ENCODE measurements at regions not wholly inside any gene's neighbourhood (a gene's known extent, or its start where the extent isn't known, plus 50 kb on each side); places are given as distances from the start of the nearest gene placed in this dataset.

DNA sequence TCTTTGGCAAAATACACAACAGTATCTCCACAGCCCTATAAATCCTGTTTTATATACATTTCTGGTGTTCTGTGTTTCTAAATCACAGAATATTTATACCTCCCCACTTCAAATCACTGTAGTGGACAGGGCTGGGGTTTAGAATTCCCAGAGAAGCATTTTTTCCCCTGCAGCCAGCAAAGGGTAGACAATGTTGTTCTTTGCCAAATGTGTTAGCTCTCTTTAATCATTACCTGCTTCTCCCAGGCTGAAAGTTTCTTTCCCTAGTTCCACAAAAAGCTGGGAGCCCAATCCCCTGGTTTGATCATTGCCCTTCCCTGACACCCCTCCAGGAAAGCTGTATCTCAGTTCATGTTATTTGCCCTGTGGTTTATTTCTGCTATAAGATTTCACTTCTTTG, 520.0 kb upstream of the SPHKAP start:
- DNase-seq: no peak

DNA sequence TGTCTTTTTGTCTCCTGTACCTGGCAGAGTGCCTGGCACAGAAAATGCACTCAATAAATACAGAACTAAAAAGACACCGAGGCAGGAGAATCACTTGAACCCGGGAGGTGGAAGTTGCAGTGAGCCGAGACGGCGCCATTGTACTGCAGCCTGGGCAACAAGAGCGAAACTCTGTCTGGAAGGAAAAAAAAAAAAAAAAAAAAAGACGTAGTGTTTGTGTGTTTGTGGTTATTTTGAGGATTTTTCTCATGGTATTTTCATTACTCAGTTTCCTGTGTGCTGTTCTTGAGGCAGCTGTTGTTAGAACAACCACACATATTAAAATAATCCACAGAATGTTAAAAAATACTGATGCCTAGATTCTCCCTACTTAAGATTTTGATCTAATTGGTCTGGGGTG, 519.2 kb upstream of the SPHKAP start:
- no peak for DNase-seq

DNA sequence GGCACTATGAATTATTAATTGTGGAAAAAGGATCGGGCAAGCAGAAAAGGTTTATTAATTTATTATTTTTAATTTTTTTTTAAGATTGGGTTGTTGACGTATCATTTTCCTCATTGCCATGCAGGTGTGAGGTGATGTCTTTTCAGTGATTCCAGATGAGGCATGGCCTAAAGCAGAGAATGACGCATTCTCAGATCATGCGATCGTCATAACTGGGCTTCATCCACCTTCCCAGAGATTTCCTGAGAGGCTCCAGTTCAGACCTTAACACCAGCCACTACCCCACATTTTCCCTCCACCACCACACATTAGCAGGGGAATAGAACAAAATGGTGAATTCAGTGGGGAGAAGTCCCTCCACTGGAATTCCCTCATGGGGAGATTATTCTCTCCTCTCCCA, 518.4 kb upstream of the SPHKAP start:
- no peak for DNase-seq

DNA sequence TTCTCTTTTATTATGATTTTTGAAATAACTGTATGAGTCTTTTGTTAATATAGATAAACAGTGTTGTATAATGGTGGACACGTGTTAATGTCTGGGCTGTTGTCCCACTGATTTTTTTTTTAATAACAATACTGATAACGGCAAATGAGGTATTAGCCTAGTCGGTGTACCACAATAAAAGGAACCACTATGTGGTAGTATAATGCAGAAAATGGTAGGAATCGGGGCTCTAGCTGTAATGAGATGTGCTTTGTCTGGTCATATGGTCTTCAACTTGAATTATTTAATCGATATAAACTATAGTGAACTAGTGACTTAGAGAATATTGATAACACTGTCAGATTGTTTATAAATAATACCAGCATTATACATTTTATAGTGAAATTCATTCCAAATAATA, 517.9 kb upstream of the SPHKAP start:
- DNase-seq: no peak

DNA sequence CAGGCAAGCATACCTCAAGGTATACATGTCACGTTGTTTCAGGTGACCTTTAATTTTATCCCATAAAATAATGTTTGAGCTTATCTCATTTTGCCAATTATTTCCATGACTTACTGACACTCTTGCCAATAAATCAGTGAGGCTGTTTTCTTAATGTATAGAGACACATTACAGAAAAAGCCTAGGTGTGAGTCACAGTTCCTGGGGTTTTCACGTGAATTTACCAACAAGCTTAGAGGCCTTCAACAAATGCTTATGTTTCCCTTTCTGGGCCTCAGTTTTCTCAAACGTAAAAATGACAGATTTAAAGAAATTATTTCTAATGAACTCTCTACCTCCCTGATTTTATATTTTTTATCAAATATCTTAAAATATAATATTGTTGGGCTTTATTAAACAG, 517.5 kb upstream of the SPHKAP start:
- no peak for DNase-seq

DNA sequence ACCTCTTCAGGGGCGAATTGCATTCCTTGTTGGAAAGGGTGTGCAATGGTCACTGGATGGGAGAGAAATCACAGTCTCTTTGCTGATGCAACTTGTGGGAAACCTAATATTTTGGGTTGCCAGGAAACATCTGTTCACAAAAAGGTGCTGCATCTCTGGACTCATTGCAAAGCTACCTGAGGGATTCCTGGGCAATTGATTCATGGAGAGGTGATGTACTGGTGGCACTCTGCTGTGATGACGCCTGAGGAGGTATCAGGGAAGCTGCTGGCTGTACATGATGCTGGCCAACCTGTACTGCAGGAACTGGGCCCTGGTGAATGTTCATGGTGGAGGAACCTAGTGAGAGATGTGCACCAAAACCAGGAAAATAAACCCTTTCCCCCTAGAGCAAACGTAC, 516.0 kb upstream of the SPHKAP start:
- DNase-seq: no peak

DNA sequence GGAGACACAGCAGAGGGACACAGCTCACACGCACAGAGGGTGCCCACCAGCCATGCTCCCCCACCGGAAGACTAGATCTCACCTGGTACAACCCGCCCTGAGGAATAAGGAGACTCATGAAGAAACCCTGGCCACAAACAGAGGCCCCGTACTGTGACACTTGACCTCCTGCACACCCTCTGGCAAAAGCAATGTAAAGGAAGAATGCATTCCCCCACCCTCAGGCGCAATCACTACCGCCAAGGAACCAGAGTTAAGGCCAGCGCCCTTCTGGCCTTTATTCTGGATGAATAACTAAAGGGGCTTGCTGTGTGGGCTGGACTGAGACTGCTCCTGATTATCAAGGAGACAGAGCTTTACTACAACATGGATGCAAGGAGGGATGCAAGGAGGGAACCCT, 509.2 kb upstream of the SPHKAP start:
- DNase-seq: no peak

DNA sequence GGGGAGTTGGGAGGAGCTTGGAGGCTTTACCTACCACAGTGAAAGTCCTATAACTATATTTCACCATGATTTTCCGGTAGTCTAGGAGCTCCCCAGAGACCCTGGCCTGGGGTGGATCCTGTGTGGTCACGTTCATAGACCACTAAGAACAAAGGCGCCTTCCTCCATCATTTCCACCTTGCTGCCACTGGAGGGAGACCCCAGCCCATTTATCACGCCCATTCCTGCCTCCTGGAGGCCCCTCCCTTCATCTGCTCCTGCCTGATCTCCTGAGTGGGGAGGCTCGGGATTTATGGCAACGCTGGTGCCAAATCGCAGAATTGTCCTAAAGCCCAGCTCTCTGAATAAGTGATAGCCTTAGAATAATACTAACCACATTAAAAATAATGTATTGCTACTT, 507.6 kb upstream of the SPHKAP start:
- DNase-seq: peak; percentile 76

DNA sequence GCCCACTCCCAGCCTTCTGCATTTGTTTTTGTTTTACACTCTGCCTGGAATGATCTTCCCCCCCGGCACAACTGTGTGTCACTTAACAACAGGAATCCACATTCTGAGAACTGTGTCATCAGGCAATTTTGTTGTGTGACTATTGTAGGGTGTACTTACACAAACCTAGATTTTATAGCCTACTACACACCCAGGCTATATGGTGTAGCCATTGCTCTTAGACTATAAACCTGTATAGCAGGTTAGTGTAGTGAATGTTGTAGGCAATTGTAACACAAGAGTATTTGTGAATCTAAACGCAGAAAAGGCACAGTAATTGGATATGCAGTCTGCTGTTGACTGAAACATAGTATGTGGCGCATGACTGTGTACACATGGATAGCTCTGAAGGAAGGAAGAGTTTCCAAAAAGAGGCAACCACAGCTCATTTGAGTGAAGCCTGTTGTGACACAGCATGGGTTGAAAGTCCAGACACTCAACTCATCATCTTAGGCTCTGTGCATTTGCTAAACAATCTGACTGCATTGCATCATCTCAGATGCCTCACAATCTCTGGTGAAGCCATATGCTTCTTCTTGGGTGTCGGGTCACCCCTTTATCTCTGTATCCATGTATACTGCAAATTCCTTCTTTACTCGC, 506.6 kb upstream of the SPHKAP start:
- no peak for DNase-seq

DNA sequence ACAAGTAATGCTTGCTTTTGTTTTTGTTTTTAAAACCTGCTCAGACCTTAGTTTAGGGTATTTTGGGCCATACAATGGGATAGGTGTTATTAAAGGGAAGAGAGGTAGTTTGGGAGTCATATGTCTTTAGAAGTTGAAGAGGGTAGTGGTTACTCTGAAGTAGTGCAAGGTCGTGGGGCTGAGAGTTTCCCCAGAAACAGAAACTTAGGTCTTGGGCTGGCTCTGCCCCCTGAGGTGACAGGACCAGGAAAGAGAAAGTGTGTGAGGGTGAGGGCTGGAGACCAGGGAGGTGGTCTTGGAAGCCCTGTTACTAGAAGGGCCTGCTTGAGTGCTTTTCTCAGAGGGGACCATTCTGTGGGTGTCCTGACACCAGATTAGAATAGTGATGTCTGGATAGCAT, 500.5 kb upstream of the SPHKAP start:
- no peak for DNase-seq

DNA sequence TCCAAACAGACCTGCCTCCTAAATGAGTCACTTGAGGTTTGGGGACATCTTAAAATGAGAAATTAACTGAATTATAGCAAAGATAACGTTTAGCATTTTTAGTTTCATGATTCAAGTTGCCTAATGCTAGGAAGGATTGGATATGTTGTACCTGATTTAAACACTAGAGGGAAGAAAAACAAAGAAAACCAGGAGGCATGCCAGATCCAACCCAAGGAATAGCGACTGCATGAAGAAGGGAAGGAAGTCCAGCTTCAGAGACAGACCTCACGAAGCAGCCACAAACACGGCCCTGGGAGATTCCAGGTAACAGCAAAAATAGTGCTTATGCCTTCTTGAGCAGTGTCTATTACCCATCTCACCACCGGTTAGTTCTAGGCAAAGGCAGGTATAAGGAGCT, 499.9 kb upstream of the SPHKAP start:
- no peak for DNase-seq

DNA sequence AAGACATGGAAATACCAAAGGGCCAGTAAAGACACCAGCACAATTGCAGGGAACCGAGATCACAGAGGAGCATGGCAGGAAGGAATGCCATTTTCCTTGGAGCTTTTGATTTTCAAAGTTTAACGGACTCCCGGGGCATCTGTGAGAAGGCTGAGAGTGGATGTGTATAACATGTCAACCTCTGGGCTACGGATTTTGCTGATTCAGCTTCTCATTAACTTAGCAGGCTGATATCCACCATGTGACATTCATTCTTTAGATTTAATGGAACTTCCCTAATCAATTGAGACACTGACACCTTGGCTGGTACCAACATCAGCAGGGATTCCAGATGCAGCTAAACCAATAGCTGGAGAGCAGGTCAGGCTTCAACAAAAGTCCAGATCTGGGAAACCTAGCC, 496.6 kb upstream of the SPHKAP start:
- DNase-seq: no peak

DNA sequence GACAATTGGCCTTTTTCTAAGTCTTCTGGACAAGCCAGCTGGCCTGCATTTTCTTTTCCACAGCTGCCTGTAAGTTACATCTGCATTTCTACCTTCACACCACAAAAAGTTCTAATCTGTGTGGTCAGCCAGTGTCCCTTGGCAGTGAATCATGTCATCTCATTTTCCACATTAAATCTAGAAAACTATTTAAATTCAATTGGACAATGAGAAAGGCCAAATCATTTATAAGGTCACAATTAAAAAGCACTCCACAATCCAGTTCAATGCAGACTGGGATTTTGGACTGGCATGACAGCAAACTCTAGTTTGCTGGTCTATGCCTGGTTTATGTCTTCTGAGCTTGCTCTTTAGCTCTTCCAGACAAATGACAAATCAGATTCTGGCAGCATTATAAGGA, 494.2 kb upstream of the SPHKAP start:
- no peak for DNase-seq

DNA sequence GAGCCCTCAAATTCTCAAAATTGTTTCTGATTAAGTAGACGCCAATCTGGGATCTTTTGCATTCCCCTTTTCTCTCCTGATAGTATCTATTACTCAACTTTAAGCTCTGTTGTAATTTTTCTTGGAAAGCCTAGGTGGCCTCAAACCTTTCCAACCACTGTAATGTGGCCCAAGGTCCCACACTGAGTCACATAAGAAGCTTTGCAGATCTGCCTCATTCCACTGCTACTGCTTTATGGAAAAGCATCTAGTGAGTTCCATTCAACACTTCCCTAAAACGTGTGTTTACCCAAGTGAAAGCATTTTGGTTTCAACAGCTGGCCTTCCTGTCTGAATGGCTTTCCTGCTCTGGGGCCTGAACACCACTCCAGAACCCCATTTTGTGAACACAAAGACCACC, 493.6 kb upstream of the SPHKAP start:
- DNase-seq: no peak

DNA sequence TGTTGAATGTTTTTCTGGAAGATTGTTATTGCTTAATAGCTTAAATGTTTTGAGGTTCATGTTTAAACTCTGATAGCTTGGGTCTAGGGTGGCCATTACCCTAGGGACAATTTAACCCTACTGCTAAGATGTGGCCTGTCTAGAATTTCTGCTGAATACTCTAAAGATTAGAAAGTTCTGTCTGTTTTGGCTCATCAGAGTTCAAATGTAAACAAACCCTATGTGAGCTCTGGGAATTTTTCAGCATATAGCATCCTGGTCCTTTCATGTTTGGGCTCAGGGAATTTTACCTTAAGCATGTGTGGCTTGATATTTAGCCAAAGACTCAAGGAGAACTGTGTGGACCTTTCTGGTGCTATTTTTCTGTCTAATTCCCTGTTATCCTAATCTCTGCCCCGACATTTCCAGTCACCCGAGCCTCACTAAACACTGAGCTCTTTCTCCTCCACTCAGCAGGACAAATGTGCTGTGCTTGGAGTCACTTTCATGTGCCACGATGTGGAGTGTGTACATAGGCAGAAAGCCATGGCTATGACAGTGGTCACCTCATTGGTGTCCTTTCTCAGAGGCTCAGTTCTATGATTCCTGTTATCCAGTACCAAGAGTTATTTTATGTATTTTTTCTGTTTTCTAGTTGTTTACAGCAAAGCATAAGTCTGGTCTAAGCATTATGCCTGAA, 492.5 kb upstream of the SPHKAP start:
- DNase-seq: no peak

DNA sequence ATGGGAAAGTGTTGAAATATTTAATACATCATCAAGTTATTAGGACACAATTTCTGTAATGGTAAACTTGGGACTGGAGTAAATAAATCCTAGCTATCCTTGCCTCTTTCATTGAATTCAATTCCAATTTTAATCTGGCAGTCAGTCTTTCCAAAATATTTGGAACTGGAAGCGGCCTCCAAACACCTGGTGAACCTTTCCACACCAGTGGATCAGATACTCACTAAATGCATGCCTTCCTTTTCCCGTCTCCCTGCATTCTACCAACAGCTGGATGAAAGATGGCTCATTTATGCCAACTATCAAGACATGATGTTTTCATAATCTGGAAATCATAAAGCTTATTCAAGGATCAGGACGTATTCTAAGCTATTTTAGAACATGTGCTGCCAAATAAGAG, 488.2 kb upstream of the SPHKAP start:
- DNase-seq: no peak

DNA sequence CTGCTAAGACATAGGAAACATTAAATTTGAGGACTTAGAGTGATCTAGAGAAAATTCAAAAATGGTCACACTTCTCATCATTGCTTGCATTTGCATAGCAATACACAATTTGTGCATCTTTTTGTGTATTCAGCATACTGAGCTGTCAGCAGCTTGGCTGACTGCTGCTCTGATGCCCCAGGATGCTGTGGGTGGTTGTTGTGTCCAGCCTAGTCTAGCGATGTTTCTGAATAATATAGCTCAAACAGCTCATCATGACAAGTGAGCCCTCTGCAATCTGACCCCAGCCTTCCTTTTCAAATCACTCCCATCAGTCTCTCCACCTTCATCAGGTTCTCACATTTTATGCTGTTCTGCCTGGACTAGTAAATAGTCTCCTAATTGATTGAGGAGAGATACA, 483.7 kb upstream of the SPHKAP start:
- DNase-seq: no peak

DNA sequence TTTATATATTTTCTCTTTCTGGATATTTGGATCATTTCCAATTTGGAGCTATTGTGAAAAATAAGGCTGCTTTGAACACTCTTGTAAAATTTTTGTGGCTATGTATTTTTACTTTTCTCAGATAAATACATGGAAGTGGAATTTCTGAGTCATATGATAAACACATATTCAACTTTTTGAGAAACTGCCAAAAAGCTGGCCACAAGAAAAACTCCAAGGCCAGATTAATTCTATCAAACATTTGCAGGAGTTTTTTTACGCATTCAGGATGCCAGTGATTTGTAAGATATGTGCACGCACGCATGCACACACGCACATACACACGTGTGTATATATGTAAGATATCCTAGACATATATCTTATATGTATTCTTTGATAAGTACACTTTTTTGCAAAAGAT, 477.5 kb upstream of the SPHKAP start:
- DNase-seq: no peak

DNA sequence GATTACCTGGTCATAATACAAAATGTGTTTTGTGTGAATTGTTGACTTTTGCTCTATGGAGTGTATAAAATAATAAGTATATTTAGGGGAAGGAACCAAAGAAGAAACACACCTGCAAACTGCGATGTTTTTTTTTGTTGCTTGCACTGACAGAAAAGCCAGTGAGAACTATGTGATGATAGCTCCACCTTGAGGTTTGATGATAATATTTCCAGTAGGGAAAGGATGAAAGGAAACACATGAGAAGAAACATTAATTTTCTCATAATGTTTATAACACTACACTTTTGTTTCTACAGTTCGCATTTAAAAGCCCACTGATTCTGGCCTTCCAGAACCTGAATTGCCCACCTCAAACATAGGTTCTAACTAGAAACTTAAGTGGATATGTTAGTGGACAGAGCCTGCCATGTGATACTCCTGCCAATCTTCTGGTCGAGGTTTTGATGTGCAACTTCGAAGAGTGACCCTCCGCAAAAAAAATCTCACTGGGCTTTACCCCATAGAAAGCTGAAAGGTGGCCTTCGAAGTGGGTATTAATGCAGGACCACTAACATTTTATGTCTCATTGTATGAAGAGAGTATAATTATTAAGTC, 476.4 kb upstream of the SPHKAP start:
- peak; percentile 47 for DNase-seq

DNA sequence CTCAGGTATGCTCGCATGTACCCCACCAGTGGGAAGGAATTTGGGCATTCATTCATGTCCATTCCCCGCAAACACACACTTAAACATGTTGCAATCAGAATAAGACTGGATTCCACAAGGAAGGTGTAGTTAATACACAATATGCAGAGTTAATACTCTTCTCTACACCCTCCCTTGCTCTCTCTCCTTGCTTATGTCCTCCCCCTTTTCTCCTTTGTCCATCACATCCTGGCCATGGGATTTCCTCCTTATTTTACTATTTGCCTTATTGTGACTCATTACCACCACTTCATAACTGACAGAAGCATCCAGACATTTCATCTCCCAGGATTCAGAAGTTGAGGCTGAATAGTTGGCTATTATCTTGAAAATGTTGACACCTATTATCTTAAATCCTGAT, 473.8 kb upstream of the SPHKAP start:
- DNase-seq: no peak

DNA sequence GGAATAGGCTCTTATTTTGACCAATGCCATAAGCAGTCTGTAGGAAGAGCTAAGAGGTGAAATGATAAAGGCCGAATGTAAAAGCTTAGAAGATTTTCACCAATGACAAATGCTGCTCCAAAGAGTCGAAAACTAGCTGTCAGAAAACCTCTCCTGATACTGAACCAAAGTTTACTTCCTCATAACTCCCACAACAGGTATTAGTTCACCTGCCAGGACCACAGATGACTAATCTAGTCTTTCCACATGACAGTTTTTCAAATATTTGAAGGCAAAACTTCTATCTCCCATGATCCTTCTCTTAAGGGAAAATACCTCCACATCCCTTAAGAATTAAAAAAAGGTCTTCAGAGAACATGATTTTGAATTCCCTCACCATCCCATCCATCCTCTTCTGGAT, 473.2 kb upstream of the SPHKAP start:
- no peak for DNase-seq

DNA sequence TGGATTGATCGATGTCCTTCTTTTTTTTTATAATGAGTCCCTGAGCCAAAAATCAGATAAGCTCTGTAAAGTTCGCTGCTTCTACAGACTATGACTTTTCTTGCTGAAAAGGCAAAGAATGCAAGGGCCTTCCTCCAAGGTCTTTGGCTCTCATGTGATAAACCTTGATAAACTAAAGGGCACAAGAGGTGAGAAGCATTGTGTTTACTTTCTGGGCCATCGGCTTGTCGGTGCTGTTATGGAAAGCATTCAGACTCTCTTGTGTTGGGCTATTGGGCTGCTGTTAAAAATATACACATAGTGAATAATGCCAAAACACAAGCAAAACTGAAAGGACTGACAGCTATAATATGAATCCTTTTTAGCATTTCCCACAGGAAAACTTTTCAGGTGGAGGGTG, 472.4 kb upstream of the SPHKAP start:
- no peak for DNase-seq

DNA sequence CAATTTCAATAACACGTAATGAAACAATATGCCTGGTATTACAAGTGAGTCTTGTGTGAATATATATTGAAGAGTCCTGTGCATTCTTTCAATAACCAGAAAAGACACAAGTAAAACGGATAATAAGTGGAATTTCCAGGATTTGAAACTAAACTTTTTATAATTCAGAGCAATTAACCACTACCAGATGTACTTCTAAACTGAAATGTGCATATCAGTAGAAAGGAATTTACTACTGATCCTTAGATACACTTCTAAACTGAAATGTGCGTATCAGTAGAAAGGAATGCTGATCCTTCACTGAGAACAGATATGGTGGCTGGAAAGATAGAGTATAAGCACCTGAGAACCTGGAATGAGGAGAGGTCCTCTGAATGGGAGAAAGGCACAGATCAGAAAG, 470.9 kb upstream of the SPHKAP start:
- no peak for DNase-seq

DNA sequence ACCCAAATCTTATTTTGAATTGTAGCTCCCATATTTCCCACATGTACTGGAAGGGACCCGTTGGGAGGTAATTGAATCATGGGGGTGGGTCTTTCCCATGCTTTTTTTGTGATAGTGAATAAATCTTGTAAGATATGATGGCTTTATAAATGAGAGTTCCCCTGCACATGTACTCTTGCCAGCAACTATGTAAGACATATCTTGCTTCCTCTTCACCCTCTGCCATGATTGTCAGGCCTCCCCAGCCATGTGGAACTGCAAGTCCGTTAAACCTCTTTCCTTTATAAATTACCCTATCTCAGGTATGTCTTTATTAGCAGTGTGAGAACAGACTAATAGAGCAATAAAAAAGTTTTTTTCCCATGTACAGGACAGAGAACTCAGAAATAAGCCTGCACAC, 468.4 kb upstream of the SPHKAP start:
- DNase-seq: no peak

DNA sequence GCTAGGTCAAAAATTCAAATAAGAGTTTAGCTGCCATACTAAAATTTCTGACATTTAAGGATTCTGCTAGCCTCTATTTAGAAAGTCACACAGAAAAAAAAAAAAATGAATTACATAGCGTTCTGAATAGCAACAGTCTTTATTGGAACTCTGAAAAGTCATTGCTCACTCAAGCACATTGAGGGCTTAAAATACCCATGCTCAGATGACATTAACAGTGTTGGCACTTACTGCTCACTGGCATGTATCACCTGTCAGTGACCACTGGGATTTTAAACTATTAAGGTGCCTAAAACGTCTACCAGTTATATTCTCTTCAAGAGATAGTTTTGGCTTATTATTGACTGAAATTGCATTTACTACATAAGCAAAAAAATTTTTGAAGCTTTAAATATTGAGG, 468.0 kb upstream of the SPHKAP start:
- DNase-seq: no peak

Measured in retina (tissue), 1 donor.